HG02938 (cell line): ENCODE measurements at regions not wholly inside any gene's neighbourhood (a gene's known extent, or its start where the extent isn't known, plus 50 kb on each side); places are given as distances from the start of the nearest gene placed in this dataset.
"Not testable (repeated sequence)": the region's sequence is repeated elsewhere in the genome, so short reads cannot be mapped to it uniquely, and the experiment has no call there.

Source experiments
- ATAC-seq: cut with Tn5 transposase; IDR thresholded peaks from one replicate; pipeline ENCODE4 v1.9.1; 2021; ENCODE audit warnings: mild to moderate bottlenecking, moderate library complexity; ENCODE audit not compliant: unreplicated experiment

- not testable (repeated sequence) for ATAC-seq
These were observed 63.3 kb upstream of the FRG2B start for GRCh38 chr10:133689897-133690296.

GRCh38 chr10:133688441-133688912 lies 61.9 kb upstream of the FRG2B start:
- peak; percentile 21 for ATAC-seq

GRCh38 chr10:133687689-133688440 lies 61.3 kb upstream of the FRG2B start:
- peak; percentile 49 for ATAC-seq

- not testable (repeated sequence) for ATAC-seq
These were observed 60.4 kb upstream of the FRG2B start for GRCh38 chr10:133686992-133687391.
